WTC11 (cell line): ENCODE measurements at regions not wholly inside any gene's neighbourhood (a gene's known extent, or its start where the extent isn't known, plus 50 kb on each side); places are given as distances from the start of the nearest gene placed in this dataset.

Experiments used
- ATAC-seq: fragments of 200-7000 bp; cut with Tn5 transposase; 2 replicates; pipeline ENCODE4 v1.10.0; 2021; ENCODE audit warnings: mild to moderate bottlenecking, moderate library complexity
- CTCF ChIA-PET: fragments of 300-600 bp; sonication (Branson Sonifier 250); formaldehyde crosslinking; loops from one replicate; lab custom pipeline; 2021; ENCODE audit warnings: antibody characterized with exemption; lab: Charles Lee
- POLR2A ChIA-PET: fragments of 350-600 bp; sonication (Branson Sonifier 250); formaldehyde crosslinking; loops from one replicate; lab custom pipeline; 2021; ENCODE audit warnings: antibody characterized with exemption; lab: Charles Lee
- DNase-seq: peaks from one replicate; pipeline ENCODE4 v3.0.0; 2021; ENCODE audit warnings: low spot score
- H3K27ac Mint-ChIP-seq: 2 replicates; pipeline ENCODE4 v1.8.0; 2021; ENCODE audit warnings: mixed read lengths
- H3K27me3 Mint-ChIP-seq: 2 replicates; pipeline ENCODE4 v1.8.0; 2021; ENCODE audit warnings: low read depth, mild to moderate bottlenecking, moderate library complexity, mixed read lengths
- H3K36me3 Mint-ChIP-seq: 2 replicates; pipeline ENCODE4 v1.8.0; 2021; ENCODE audit warnings: mixed read lengths
- H3K4me1 Mint-ChIP-seq: 2 replicates; pipeline ENCODE4 v1.8.0; 2022; ENCODE audit warnings: mixed read lengths
- H3K4me3 Mint-ChIP-seq: 2 replicates; pipeline ENCODE4 v1.8.0; 2021; ENCODE audit warnings: mild to moderate bottlenecking, moderate library complexity, mixed read lengths
- H3K9me3 Mint-ChIP-seq: 2 replicates; pipeline ENCODE4 v1.8.0; 2021; ENCODE audit warnings: mixed read lengths
- CBFB ChIP-seq: sonication (generic); formaldehyde crosslinking; IDR thresholded peaks from 2 replicates; pipeline ENCODE4 v1.8.1; 2022; ENCODE audit warnings: mild to moderate bottlenecking, low read depth, missing genetic modification reagents
- CREB1 ChIP-seq: sonication (generic); formaldehyde crosslinking; IDR thresholded peaks from 2 replicates; pipeline ENCODE4 v1.8.0; 2023; ENCODE audit warnings: mild to moderate bottlenecking, missing genetic modification reagents
- CREM ChIP-seq: sonication (generic); formaldehyde crosslinking; IDR thresholded peaks from 2 replicates; pipeline ENCODE4 v1.8.1; 2022; ENCODE audit warnings: mild to moderate bottlenecking, missing genetic modification reagents, moderate library complexity
- E2F1 ChIP-seq: sonication (generic); formaldehyde crosslinking; IDR thresholded peaks from 2 replicates; pipeline ENCODE4 v1.8.0; 2022; ENCODE audit warnings: mild to moderate bottlenecking, missing genetic modification reagents
- FOXJ3 ChIP-seq: sonication (generic); formaldehyde crosslinking; IDR thresholded peaks from 2 replicates; pipeline ENCODE4 v1.9.0; 2021; ENCODE audit warnings: missing genetic modification reagents, mild to moderate bottlenecking, borderline replicate concordance
- GABPB1 ChIP-seq: sonication (generic); formaldehyde crosslinking; IDR thresholded peaks from 2 replicates; pipeline ENCODE4 v1.8.1; 2023; ENCODE audit warnings: mild to moderate bottlenecking, missing genetic modification reagents
- GTF2I ChIP-seq: fragments of 250-450 bp; sonication (Bioruptor Pico); conservative IDR thresholded peaks from 2 replicates; pipeline ENCODE4 v1.4.0; 2021; ENCODE audit warnings: mild to moderate bottlenecking
- JUN ChIP-seq: sonication (generic); formaldehyde crosslinking; IDR thresholded peaks from 2 replicates; pipeline ENCODE4 v1.8.0; 2023; ENCODE audit warnings: mild to moderate bottlenecking, missing genetic modification reagents
- MAX ChIP-seq: sonication (generic); formaldehyde crosslinking; IDR thresholded peaks from 2 replicates; pipeline ENCODE4 v1.8.0; 2022; ENCODE audit warnings: mild to moderate bottlenecking, missing genetic modification reagents
- MLX ChIP-seq: sonication (generic); formaldehyde crosslinking; IDR thresholded peaks from 2 replicates; pipeline ENCODE4 v1.8.1; 2023; ENCODE audit warnings: mild to moderate bottlenecking, missing genetic modification reagents, moderate library complexity
- MYBL2 ChIP-seq: sonication (generic); formaldehyde crosslinking; IDR thresholded peaks from 2 replicates; pipeline ENCODE4 v1.8.1; 2023; ENCODE audit warnings: mild to moderate bottlenecking, moderate library complexity, missing genetic modification reagents
- NR1H2 ChIP-seq: sonication (generic); formaldehyde crosslinking; IDR thresholded peaks from 2 replicates; pipeline ENCODE4 v1.9.0; 2021; ENCODE audit warnings: mild to moderate bottlenecking, moderate library complexity, missing genetic modification reagents
- PREB ChIP-seq: sonication (generic); formaldehyde crosslinking; IDR thresholded peaks from 2 replicates; pipeline ENCODE4 v1.8.1; 2022; ENCODE audit warnings: mild to moderate bottlenecking, missing genetic modification reagents, moderate library complexity, borderline replicate concordance
- RORB ChIP-seq: fragments of 250-450 bp; sonication (Bioruptor Pico); IDR thresholded peaks from 2 replicates; pipeline ENCODE4 v1.9.0; 2021; ENCODE audit warnings: mild to moderate bottlenecking
- SOX15 ChIP-seq: fragments of 250-450 bp; sonication (Bioruptor Pico); IDR thresholded peaks from 2 replicates; pipeline ENCODE4 v1.9.0; 2021; ENCODE audit warnings: mild to moderate bottlenecking
- TCF7 ChIP-seq: sonication (generic); formaldehyde crosslinking; IDR thresholded peaks from 2 replicates; pipeline ENCODE4 v1.8.0; 2022; ENCODE audit warnings: mild to moderate bottlenecking, low read depth, missing genetic modification reagents, moderate library complexity
- ZNF138 ChIP-seq: sonication (generic); formaldehyde crosslinking; conservative IDR thresholded peaks from 2 replicates; pipeline ENCODE4 v1.8.1; 2022; ENCODE audit warnings: mild to moderate bottlenecking, moderate library complexity, missing genetic modification reagents
- ZNF219 ChIP-seq: sonication (generic); formaldehyde crosslinking; IDR thresholded peaks from 2 replicates; pipeline ENCODE4 v1.8.0; 2023; ENCODE audit warnings: missing genetic modification reagents, mild to moderate bottlenecking, borderline replicate concordance
- ZNF281 ChIP-seq: sonication (generic); formaldehyde crosslinking; IDR thresholded peaks from 2 replicates; pipeline ENCODE4 v1.8.0; 2023; ENCODE audit warnings: mild to moderate bottlenecking, missing genetic modification reagents
- ZNF423 ChIP-seq: fragments of 250-450 bp; sonication (Bioruptor Pico); IDR thresholded peaks from 2 replicates; pipeline ENCODE4 v2.1.2; 2022; ENCODE audit warnings: mild to moderate bottlenecking, moderate library complexity
- ZNF425 ChIP-seq: fragments of 250-450 bp; sonication (Bioruptor Pico); conservative IDR thresholded peaks from 2 replicates; pipeline ENCODE4 v1.9.0; 2021; ENCODE audit warnings: mild to moderate bottlenecking
- ZSCAN18 ChIP-seq: fragments of 250-450 bp; sonication (Bioruptor Pico); IDR thresholded peaks from 2 replicates; pipeline ENCODE4 v2.1.2; 2022; ENCODE audit warnings: mild to moderate bottlenecking, moderate library complexity

- TF ChIP-seq CREM (CRISPR knock-in tag) (no peak), CREB1 (CRISPR knock-in tag) (no peak), RORB (no peak), ZNF281 (CRISPR knock-in tag) (no peak), SOX15 (CRISPR knock-in tag) (no peak), MAX (CRISPR knock-in tag) (no peak), ZNF219 (CRISPR knock-in tag) (no peak), PREB (CRISPR knock-in tag) (no peak), NR1H2 (CRISPR knock-in tag) (no peak), MYBL2 (CRISPR knock-in tag) (no peak)
- no peak overlapping the region for H3K4me3 Mint-ChIP-seq
- POLR2A ChIA-PET = no interaction called here
- H3K27ac Mint-ChIP-seq = no peak overlapping the region
- DNase-seq (no peak), ATAC-seq (no peak)
- CTCF ChIA-PET = no interaction called here
- H3K9me3 Mint-ChIP-seq = no peaks in the 10 kb centered on the region
- H3K4me1 Mint-ChIP-seq = peaks cover 18% of the 10 kb centered on the region
- H3K36me3 Mint-ChIP-seq = no peaks in the 10 kb centered on the region
- no peaks in the 10 kb centered on the region for H3K27me3 Mint-ChIP-seq
Measured at GRCh38 chr10:43881657-43882056, 233.0 kb upstream of the ZNF32 start.

GRCh38 chr10:43880160-43880559 is 231.5 kb upstream of the ZNF32 start:
- H3K4me3 Mint-ChIP-seq = no peak overlapping the region
- no peaks in the 10 kb centered on the region for H3K36me3 Mint-ChIP-seq
- TF ChIP-seq MLX (no peak), GABPB1 (CRISPR knock-in tag) (no peak), ZSCAN18 (no peak), NR1H2 (CRISPR knock-in tag) (no peak), GTF2I (CRISPR knock-in tag) (no peak), JUN (CRISPR knock-in tag) (no peak)
- peaks cover 18% of the 10 kb centered on the region for H3K4me1 Mint-ChIP-seq
- ATAC-seq (no peak), DNase-seq (no peak)
- H3K27me3 Mint-ChIP-seq = no peaks in the 10 kb centered on the region
- CTCF ChIA-PET = no interaction called here
- H3K27ac Mint-ChIP-seq = no peak overlapping the region
- H3K9me3 Mint-ChIP-seq = no peaks in the 10 kb centered on the region
- POLR2A ChIA-PET = no interaction called here

- POLR2A ChIA-PET = no interaction called here
- DNase-seq = no peak
- no peaks in the 10 kb centered on the region for H3K9me3 Mint-ChIP-seq
- no peaks in the 10 kb centered on the region for H3K27me3 Mint-ChIP-seq
- no peaks in the 10 kb centered on the region for H3K36me3 Mint-ChIP-seq
- H3K4me1 Mint-ChIP-seq = peaks cover 20% of the 10 kb centered on the region
- no peak for ATAC-seq
- H3K4me3 Mint-ChIP-seq = no peak overlapping the region
- CTCF ChIA-PET = no interaction called here
- no peak overlapping the region for H3K27ac Mint-ChIP-seq
- TF ChIP-seq ZNF138 = no peak
- no peak for TF ChIP-seq ZNF425 (CRISPR knock-in tag)
- TF ChIP-seq TCF7 (CRISPR knock-in tag) = no peak
- TF ChIP-seq ZNF423 (CRISPR knock-in tag) = no peak
- TF ChIP-seq E2F1 (CRISPR knock-in tag) = no peak
- no peak for TF ChIP-seq GTF2I (CRISPR knock-in tag)
- no peak for TF ChIP-seq CBFB
- TF ChIP-seq FOXJ3 (CRISPR knock-in tag) = no peak
Measured at GRCh38 chr10:43879742-43880141, 231.1 kb upstream of the ZNF32 start.
